Chondrocyte (in vitro differentiated cells): ENCODE measurements at regions not wholly inside any gene's neighbourhood (a gene's known extent, or its start where the extent isn't known, plus 50 kb on each side); places are given as distances from the start of the nearest gene placed in this dataset.

Source experiments
- DNase-seq: peaks from one replicate; pipeline ENCODE4 v3.0.0; 2021; ENCODE audit warnings: mixed read lengths, low spot score
- H3K27ac Mint-ChIP-seq: one replicate; pipeline ENCODE4 v1.8.0; 2021; ENCODE audit warnings: mild to moderate bottlenecking, moderate library complexity, mixed read lengths; ENCODE audit not compliant: unreplicated experiment
- H3K27me3 Mint-ChIP-seq: 2 replicates; pipeline ENCODE4 v1.8.0; 2021; ENCODE audit warnings: low read depth, mixed read lengths
- H3K36me3 Mint-ChIP-seq: 2 replicates; pipeline ENCODE4 v1.8.0; 2021; ENCODE audit warnings: low read depth, mixed read lengths
- H3K4me1 Mint-ChIP-seq: 2 replicates; pipeline ENCODE4 v1.8.0; 2021; ENCODE audit warnings: low read depth, mild to moderate bottlenecking, mixed read lengths
- H3K4me3 Mint-ChIP-seq: one replicate; pipeline ENCODE4 v1.8.0; 2021; ENCODE audit warnings: mild to moderate bottlenecking, moderate library complexity, mixed read lengths; ENCODE audit not compliant: unreplicated experiment
- H3K9me3 Mint-ChIP-seq: 2 replicates; pipeline ENCODE4 v1.8.0; 2021; ENCODE audit warnings: low read depth, mixed read lengths
- TF ChIP-seq, protein P1 (sequence below): fragments of 200-600 bp; sonication (generic); IDR thresholded peaks from 2 replicates; pipeline ENCODE4 v1.5.0; 2021; ENCODE audit warnings: antibody characterized with exemption, mild to moderate bottlenecking, moderate library complexity

- peak; percentile 28 for DNase-seq
- no peaks in the 10 kb centered on the region for H3K36me3 Mint-ChIP-seq
- no peaks in the 10 kb centered on the region for H3K4me1 Mint-ChIP-seq
- H3K27me3 Mint-ChIP-seq: no peaks in the 10 kb centered on the region
- H3K4me3 Mint-ChIP-seq: no peak overlapping the region
- H3K27ac Mint-ChIP-seq: no peak overlapping the region
- H3K9me3 Mint-ChIP-seq: peaks cover 30% of the 10 kb centered on the region
- TF ChIP-seq, protein P1, sequence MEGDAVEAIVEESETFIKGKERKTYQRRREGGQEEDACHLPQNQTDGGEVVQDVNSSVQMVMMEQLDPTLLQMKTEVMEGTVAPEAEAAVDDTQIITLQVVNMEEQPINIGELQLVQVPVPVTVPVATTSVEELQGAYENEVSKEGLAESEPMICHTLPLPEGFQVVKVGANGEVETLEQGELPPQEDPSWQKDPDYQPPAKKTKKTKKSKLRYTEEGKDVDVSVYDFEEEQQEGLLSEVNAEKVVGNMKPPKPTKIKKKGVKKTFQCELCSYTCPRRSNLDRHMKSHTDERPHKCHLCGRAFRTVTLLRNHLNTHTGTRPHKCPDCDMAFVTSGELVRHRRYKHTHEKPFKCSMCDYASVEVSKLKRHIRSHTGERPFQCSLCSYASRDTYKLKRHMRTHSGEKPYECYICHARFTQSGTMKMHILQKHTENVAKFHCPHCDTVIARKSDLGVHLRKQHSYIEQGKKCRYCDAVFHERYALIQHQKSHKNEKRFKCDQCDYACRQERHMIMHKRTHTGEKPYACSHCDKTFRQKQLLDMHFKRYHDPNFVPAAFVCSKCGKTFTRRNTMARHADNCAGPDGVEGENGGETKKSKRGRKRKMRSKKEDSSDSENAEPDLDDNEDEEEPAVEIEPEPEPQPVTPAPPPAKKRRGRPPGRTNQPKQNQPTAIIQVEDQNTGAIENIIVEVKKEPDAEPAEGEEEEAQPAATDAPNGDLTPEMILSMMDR: no peak
These were observed 58.0 kb upstream of the DCAF8L1 start for GRCh38 chrX:28039258-28039657.
